HepG2 (cell line): ENCODE measurements at regions not wholly inside any gene's neighbourhood (a gene's known extent, or its start where the extent isn't known, plus 50 kb on each side); places are given as distances from the start of the nearest gene placed in this dataset.

Experiments
- CREB1 ChIP-seq, 2 experiments: fragments of 450-650 bp in 1 of 2; IDR thresholded peaks; 2 replicates each; pipeline ENCODE4 v1.6.1; 2016 to 2017; ENCODE audit warnings: control low read depth in 1 of 2, mild to moderate bottlenecking in 1 of 2, missing compliant biosample characterization in 1 of 2, missing genetic modification characterization in 1 of 2
- ELF1 ChIP-seq: sonication (generic); formaldehyde crosslinking; IDR thresholded peaks from 2 replicates; pipeline ENCODE4 v1.4.0; 2020; ENCODE audit warnings: missing genetic modification reagents
- EZH2 ChIP-seq: conservative IDR thresholded peaks from 2 replicates; pipeline ENCODE4 v1.6.1; 2012; ENCODE audit warnings: mild to moderate bottlenecking, low read depth, low read length, moderate library complexity
- FOXJ3 ChIP-seq: sonication (generic); formaldehyde crosslinking; IDR thresholded peaks from 2 replicates; pipeline ENCODE4 v1.4.0; 2020; ENCODE audit warnings: missing genetic modification reagents, mild to moderate bottlenecking, borderline replicate concordance
- HNF4G ChIP-seq, 2 experiments: sonication (generic) in 1 of 2; formaldehyde crosslinking in 1 of 2; IDR thresholded peaks; 2 replicates each; pipeline versions ENCODE4 v1.4.0 to v1.6.1; 2011 to 2020; ENCODE audit warnings: borderline replicate concordance in 2 of 2, low read depth in 2 of 2, mild to moderate bottlenecking in 2 of 2, low read length in 1 of 2, missing genetic modification reagents in 1 of 2, moderate library complexity in 1 of 2
- KAT8 ChIP-seq: IDR thresholded peaks from 2 replicates; pipeline ENCODE4 v1.6.1; 2016; ENCODE audit warnings: missing genetic modification reagents, missing compliant biosample characterization
- KDM1A ChIP-seq: IDR thresholded peaks from 2 replicates; pipeline ENCODE4 v1.6.1; 2016; ENCODE audit warnings: missing compliant biosample characterization
- MAX ChIP-seq: IDR thresholded peaks from 2 replicates; pipeline ENCODE4 v1.6.1; 2012; ENCODE audit warnings: inconsistent platforms
- POLR2A ChIP-seq, 2 experiments: IDR thresholded peaks; 2 replicates each; pipeline ENCODE4 v1.6.1; 2011; ENCODE audit warnings: low read depth in 2 of 2, low read length in 2 of 2, mild to moderate bottlenecking in 1 of 2, moderate library complexity in 1 of 2; ENCODE audit not compliant: insufficient read depth in 1 of 2
- TF ChIP-seq, protein P1 (sequence below): sonication (generic); formaldehyde crosslinking; IDR thresholded peaks from 2 replicates; pipeline ENCODE4 v1.5.0; 2020; ENCODE audit warnings: mild to moderate bottlenecking, missing genetic modification reagents, moderate library complexity

GRCh38 chr17:72534776-72535175, 414.0 kb downstream of the SOX9 start:
- TF ChIP-seq EZH2 (no peak), HNF4G (IDR thresholded peaks at IDR 0.05; ENCODE audit: borderline replicate concordance, low read depth, low read length) (no peak), HNF4G (CRISPR knock-in tag; IDR thresholded peaks at IDR 0.05; ENCODE audit: borderline replicate concordance, low read depth) (no peak), KAT8 (no peak), CREB1 (IDR thresholded peaks at IDR 0.05) (no peak), CREB1 (CRISPR knock-in tag; IDR thresholded peaks at IDR 0.05) (no peak), POLR2A (IDR thresholded peaks at IDR 0.05; ENCODE audit: insufficient read depth in 1 of 2, low read depth in 2 of 2, low read length in 2 of 2) (no peak), ELF1 (no peak), FOXJ3 (CRISPR knock-in tag) (no peak), KDM1A (CRISPR knock-in tag) (no peak), MAX (no peak)
- TF ChIP-seq, protein P1, sequence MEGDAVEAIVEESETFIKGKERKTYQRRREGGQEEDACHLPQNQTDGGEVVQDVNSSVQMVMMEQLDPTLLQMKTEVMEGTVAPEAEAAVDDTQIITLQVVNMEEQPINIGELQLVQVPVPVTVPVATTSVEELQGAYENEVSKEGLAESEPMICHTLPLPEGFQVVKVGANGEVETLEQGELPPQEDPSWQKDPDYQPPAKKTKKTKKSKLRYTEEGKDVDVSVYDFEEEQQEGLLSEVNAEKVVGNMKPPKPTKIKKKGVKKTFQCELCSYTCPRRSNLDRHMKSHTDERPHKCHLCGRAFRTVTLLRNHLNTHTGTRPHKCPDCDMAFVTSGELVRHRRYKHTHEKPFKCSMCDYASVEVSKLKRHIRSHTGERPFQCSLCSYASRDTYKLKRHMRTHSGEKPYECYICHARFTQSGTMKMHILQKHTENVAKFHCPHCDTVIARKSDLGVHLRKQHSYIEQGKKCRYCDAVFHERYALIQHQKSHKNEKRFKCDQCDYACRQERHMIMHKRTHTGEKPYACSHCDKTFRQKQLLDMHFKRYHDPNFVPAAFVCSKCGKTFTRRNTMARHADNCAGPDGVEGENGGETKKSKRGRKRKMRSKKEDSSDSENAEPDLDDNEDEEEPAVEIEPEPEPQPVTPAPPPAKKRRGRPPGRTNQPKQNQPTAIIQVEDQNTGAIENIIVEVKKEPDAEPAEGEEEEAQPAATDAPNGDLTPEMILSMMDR (CRISPR knock-in tag) = no peak
